K562 (cell line): ENCODE measurements at regions not wholly inside any gene's neighbourhood (a gene's known extent, or its start where the extent isn't known, plus 50 kb on each side); places are given as distances from the start of the nearest gene placed in this dataset.

Experiments used
- CBX8 ChIP-seq: fragments of 200-600 bp; sonication (generic); IDR thresholded peaks from 2 replicates; pipeline ENCODE4 v1.6.1; 2012; ENCODE audit warnings: borderline replicate concordance, mixed run types, low read depth, mild to moderate bottlenecking, moderate library complexity, mixed read lengths, low read length, control low read depth, inconsistent platforms; ENCODE audit not compliant: poor library complexity, severe bottlenecking; ENCODE audit errors: extremely low read depth
- ELF4 ChIP-seq: fragments of 450-650 bp; formaldehyde crosslinking; IDR thresholded peaks from 2 replicates; pipeline ENCODE4 v1.4.0; 2022; ENCODE audit warnings: missing genetic modification characterization
- MAFK ChIP-seq: IDR thresholded peaks from 2 replicates; pipeline ENCODE4 v1.6.1; 2011; ENCODE audit warnings: low read length, improper control_type of control experiment
- SRF ChIP-seq, 2 experiments: fragments of 250-450, 450-650 bp in 1 of 2; sonication (Bioruptor Pico) in 1 of 2; sonication (generic) in 1 of 2; formaldehyde crosslinking; IDR thresholded peaks; 2 replicates each; pipeline versions ENCODE4 v1.5.0 to v1.5.1; 2020 to 2022; ENCODE audit warnings: mild to moderate bottlenecking in 1 of 2, missing genetic modification reagents in 1 of 2
- ZNF224 ChIP-seq: sonication (generic); formaldehyde crosslinking; IDR thresholded peaks from 2 replicates; pipeline ENCODE4 v1.8.0; 2022; ENCODE audit warnings: mild to moderate bottlenecking, missing genetic modification reagents
- TF ChIP-seq, protein P1 (sequence below), 3 experiments: IDR thresholded peaks in 2 of 3; conservative IDR thresholded peaks in 1 of 3; 2 replicates each; pipeline ENCODE4 v1.5.1; 2011 to 2012; ENCODE audit warnings: low read length in 3 of 3, mild to moderate bottlenecking in 3 of 3, control low read depth in 2 of 3, improper control_type of control experiment in 1 of 3, inconsistent platforms in 1 of 3, low read depth in 1 of 3, mixed read lengths in 1 of 3, moderate library complexity in 1 of 3; ENCODE audit not compliant: insufficient read depth in 2 of 3

DNA sequence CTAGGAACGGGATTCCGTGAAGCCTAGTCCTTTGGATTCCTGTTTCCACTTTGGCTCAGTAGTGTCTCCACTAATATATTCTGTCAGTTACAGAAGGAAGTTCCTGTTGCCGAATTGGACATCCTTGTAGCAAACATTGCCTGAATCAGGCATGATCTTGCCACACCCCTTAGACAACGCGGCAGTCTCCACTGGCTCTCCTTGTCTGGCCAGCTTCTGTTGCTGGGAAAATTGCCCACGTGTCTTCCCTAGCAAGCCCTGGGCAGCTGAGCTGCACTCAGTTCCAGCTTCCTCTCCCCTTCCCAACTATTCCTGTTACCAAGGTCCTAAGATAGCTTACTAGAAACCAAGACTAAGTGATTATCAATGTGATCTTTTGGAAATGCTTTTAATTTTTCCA lies 316.6 kb upstream of the RIOK2 start:
- TF ChIP-seq ZNF224: no peak
- TF ChIP-seq CBX8: no peak
- TF ChIP-seq, protein P1, sequence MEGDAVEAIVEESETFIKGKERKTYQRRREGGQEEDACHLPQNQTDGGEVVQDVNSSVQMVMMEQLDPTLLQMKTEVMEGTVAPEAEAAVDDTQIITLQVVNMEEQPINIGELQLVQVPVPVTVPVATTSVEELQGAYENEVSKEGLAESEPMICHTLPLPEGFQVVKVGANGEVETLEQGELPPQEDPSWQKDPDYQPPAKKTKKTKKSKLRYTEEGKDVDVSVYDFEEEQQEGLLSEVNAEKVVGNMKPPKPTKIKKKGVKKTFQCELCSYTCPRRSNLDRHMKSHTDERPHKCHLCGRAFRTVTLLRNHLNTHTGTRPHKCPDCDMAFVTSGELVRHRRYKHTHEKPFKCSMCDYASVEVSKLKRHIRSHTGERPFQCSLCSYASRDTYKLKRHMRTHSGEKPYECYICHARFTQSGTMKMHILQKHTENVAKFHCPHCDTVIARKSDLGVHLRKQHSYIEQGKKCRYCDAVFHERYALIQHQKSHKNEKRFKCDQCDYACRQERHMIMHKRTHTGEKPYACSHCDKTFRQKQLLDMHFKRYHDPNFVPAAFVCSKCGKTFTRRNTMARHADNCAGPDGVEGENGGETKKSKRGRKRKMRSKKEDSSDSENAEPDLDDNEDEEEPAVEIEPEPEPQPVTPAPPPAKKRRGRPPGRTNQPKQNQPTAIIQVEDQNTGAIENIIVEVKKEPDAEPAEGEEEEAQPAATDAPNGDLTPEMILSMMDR (IDR thresholded peaks at IDR 0.05 in 2 of 3, conservative IDR thresholded peaks at IDR 0.05 in 1 of 3; ENCODE audit: insufficient read depth in 2 of 3, low read depth in 1 of 3, low read length in 3 of 3): no peak
- TF ChIP-seq ELF4: no peak
- TF ChIP-seq MAFK: no peak
- TF ChIP-seq SRF (CRISPR knock-in tag; IDR thresholded peaks at IDR 0.05): no peak
